ENCODE measurements at regions not wholly inside any gene's neighbourhood (a gene's known extent, or its start where the extent isn't known, plus 50 kb on each side); places are given as distances from the start of the nearest gene placed in this dataset.

GRCh38 chr6:72535124-72535523 lies 86.7 kb upstream of the KCNQ5 start:
- Histone ChIP-seq H3K27ac (ENCODE audit: low read depth in 1 of 2, low read length in 2 of 2) (no peak overlapping the region), H4K20me1 (ENCODE audit: insufficient read depth, low read length) (no peaks in the 10 kb centered on the region), H3K9me3 (replicated peaks in 1 of 2; ENCODE audit: control insufficient read depth in 1 of 2, insufficient read depth in 1 of 2, low read length in 2 of 2) (no peaks in the 10 kb centered on the region), H3K79me2 (ENCODE audit: insufficient read depth, low read length) (no peaks in the 10 kb centered on the region), H2AFZ (ENCODE audit: insufficient read depth, low read depth, low read length, poor library complexity, severe bottlenecking) (no peak overlapping the region), H3K4me3 (replicated peaks in 1 of 3; ENCODE audit: low read depth in 2 of 3, low read length in 3 of 3) (no peak overlapping the region), H3K36me3 (replicated peaks in 1 of 2; ENCODE audit: control insufficient read depth in 1 of 2, insufficient read depth in 2 of 2, low read length in 2 of 2) (no peaks in the 10 kb centered on the region), H3K27me3 (ENCODE audit: control insufficient read depth in 2 of 2, insufficient read depth in 2 of 2, low read length in 2 of 2) (peaks cover 0 to 2% of the 10 kb centered on the region in 2 donors), H3K4me1 (ENCODE audit: control insufficient read depth in 1 of 2, insufficient read depth in 2 of 2, low read length in 2 of 2) (no peaks in the 10 kb centered on the region), H3K9ac (ENCODE audit: insufficient read depth, low read length, poor library complexity, severe bottlenecking) (no peak overlapping the region), H3K4me2 (replicated peaks; ENCODE audit: extremely low read depth, low read length, poor library complexity, severe bottlenecking) (no peak overlapping the region)
- no peak overlapping the region for H3K4me3 Mint-ChIP-seq
- no peaks in the 10 kb centered on the region for H3K4me1 Mint-ChIP-seq
- no peak for DNase-seq
- intact Hi-C loops (cut with micrococcal nuclease), result no loop called here
- H3K27me3 Mint-ChIP-seq (ENCODE audit: low read depth in 3 of 3), result peaks cover 0 to 15% (median 9%) of the 10 kb centered on the region in 3 donors
- H3K9me3 Mint-ChIP-seq, result peaks cover 0 to 4% (median 2%) of the 10 kb centered on the region in 7 donors
- no peak for TF ChIP-seq CTCF (IDR thresholded peaks at IDR 0.05)
- H3K36me3 Mint-ChIP-seq, result no peaks in the 10 kb centered on the region
- no peak overlapping the region for H3K27ac Mint-ChIP-seq
- WGBS (ENCODE audit: insufficient coverage), result no CpG with 5 or more reads among the region's 3 CpGs

- Histone ChIP-seq H2AFZ (ENCODE audit: insufficient read depth, low read depth, low read length, poor library complexity, severe bottlenecking) (no peak overlapping the region), H3K27ac (ENCODE audit: low read depth in 1 of 2, low read length in 2 of 2) (no peak overlapping the region), H3K9me3 (replicated peaks in 1 of 2; ENCODE audit: control insufficient read depth in 1 of 2, insufficient read depth in 1 of 2, low read length in 2 of 2) (peaks cover 5 to 13% of the 10 kb centered on the region in 2 donors), H3K4me1 (ENCODE audit: control insufficient read depth in 1 of 2, insufficient read depth in 2 of 2, low read length in 2 of 2) (no peaks in the 10 kb centered on the region), H3K4me3 (replicated peaks in 1 of 3; ENCODE audit: low read depth in 2 of 3, low read length in 3 of 3) (no peak overlapping the region), H4K20me1 (ENCODE audit: insufficient read depth, low read length) (no peaks in the 10 kb centered on the region), H3K4me2 (replicated peaks; ENCODE audit: extremely low read depth, low read length, poor library complexity, severe bottlenecking) (no peak overlapping the region), H3K79me2 (ENCODE audit: insufficient read depth, low read length) (no peaks in the 10 kb centered on the region), H3K27me3 (ENCODE audit: control insufficient read depth in 2 of 2, insufficient read depth in 2 of 2, low read length in 2 of 2) (no peaks in the 10 kb centered on the region), H3K36me3 (replicated peaks in 1 of 2; ENCODE audit: control insufficient read depth in 1 of 2, insufficient read depth in 2 of 2, low read length in 2 of 2) (no peaks in the 10 kb centered on the region), H3K9ac (ENCODE audit: insufficient read depth, low read length, poor library complexity, severe bottlenecking) (no peak overlapping the region)
- Mint-ChIP-seq H3K36me3 (no peaks in the 10 kb centered on the region), H3K27me3 (ENCODE audit: low read depth in 3 of 3) (peaks cover 0 to 5% (median 4%) of the 10 kb centered on the region in 3 donors), H3K27ac (no peak overlapping the region), H3K9me3 (peaks cover 2 to 7% (median 5%) of the 10 kb centered on the region in 7 donors), H3K4me3 (no peak overlapping the region), H3K4me1 (no peaks in the 10 kb centered on the region)
- no peak for TF ChIP-seq CTCF (IDR thresholded peaks at IDR 0.05)
- no peak for DNase-seq
- intact Hi-C loops (cut with micrococcal nuclease), result no loop called here
- no CpG with 5 or more reads among the region's 3 CpGs for WGBS (ENCODE audit: insufficient coverage)
These were observed 74.8 kb upstream of the KCNQ5 start for GRCh38 chr6:72547020-72547419.
